WTC11 (cell line): ENCODE measurements at regions not wholly inside any gene's neighbourhood (a gene's known extent, or its start where the extent isn't known, plus 50 kb on each side); places are given as distances from the start of the nearest gene placed in this dataset.
A peak's percentile ranks its signal among the peaks of the same experiment; 100 is the strongest.
"Not testable (repeated sequence)": the region's sequence is repeated elsewhere in the genome, so short reads cannot be mapped to it uniquely, and the experiment has no call there.

Source experiments
- ATAC-seq: fragments of 200-7000 bp; cut with Tn5 transposase; 2 replicates; pipeline ENCODE4 v1.10.0; 2021; ENCODE audit warnings: mild to moderate bottlenecking, moderate library complexity
- CTCF ChIA-PET: fragments of 300-600 bp; sonication (Branson Sonifier 250); formaldehyde crosslinking; loops from one replicate; lab custom pipeline; 2021; ENCODE audit warnings: antibody characterized with exemption; lab: Charles Lee
- POLR2A ChIA-PET: fragments of 350-600 bp; sonication (Branson Sonifier 250); formaldehyde crosslinking; loops from one replicate; lab custom pipeline; 2021; ENCODE audit warnings: antibody characterized with exemption; lab: Charles Lee
- DNase-seq: peaks from one replicate; pipeline ENCODE4 v3.0.0; 2021; ENCODE audit warnings: low spot score
- H3K27ac Mint-ChIP-seq: 2 replicates; pipeline ENCODE4 v1.8.0; 2021; ENCODE audit warnings: mixed read lengths
- H3K27me3 Mint-ChIP-seq: 2 replicates; pipeline ENCODE4 v1.8.0; 2021; ENCODE audit warnings: low read depth, mild to moderate bottlenecking, moderate library complexity, mixed read lengths
- H3K36me3 Mint-ChIP-seq: 2 replicates; pipeline ENCODE4 v1.8.0; 2021; ENCODE audit warnings: mixed read lengths
- H3K4me1 Mint-ChIP-seq: 2 replicates; pipeline ENCODE4 v1.8.0; 2022; ENCODE audit warnings: mixed read lengths
- H3K4me3 Mint-ChIP-seq: 2 replicates; pipeline ENCODE4 v1.8.0; 2021; ENCODE audit warnings: mild to moderate bottlenecking, moderate library complexity, mixed read lengths
- H3K9me3 Mint-ChIP-seq: 2 replicates; pipeline ENCODE4 v1.8.0; 2021; ENCODE audit warnings: mixed read lengths
- CTCF ChIP-seq: fragments of 200-600 bp; IDR thresholded peaks from 2 replicates; pipeline ENCODE4 v1.8.0; 2022; ENCODE audit warnings: antibody characterized with exemption
- ETV6 ChIP-seq: sonication (generic); formaldehyde crosslinking; IDR thresholded peaks from 2 replicates; pipeline ENCODE4 v1.8.1; 2022; ENCODE audit warnings: mild to moderate bottlenecking, missing genetic modification reagents
- FOXP4 ChIP-seq: sonication (generic); formaldehyde crosslinking; IDR thresholded peaks from 2 replicates; pipeline ENCODE4 v1.8.0; 2022; ENCODE audit warnings: mild to moderate bottlenecking, missing genetic modification reagents
- PRDM15 ChIP-seq: sonication (generic); formaldehyde crosslinking; IDR thresholded peaks from 2 replicates; pipeline ENCODE4 v1.8.0; 2022; ENCODE audit warnings: missing genetic modification reagents
- ZNF121 ChIP-seq: sonication (generic); formaldehyde crosslinking; IDR thresholded peaks from 2 replicates; pipeline ENCODE4 v1.8.0; 2023; ENCODE audit warnings: missing genetic modification reagents
- TF ChIP-seq, protein P1 (sequence below): sonication (generic); formaldehyde crosslinking; IDR thresholded peaks from 2 replicates; pipeline ENCODE4 v1.8.1; 2023; ENCODE audit warnings: mild to moderate bottlenecking, moderate library complexity, missing genetic modification reagents

DNA sequence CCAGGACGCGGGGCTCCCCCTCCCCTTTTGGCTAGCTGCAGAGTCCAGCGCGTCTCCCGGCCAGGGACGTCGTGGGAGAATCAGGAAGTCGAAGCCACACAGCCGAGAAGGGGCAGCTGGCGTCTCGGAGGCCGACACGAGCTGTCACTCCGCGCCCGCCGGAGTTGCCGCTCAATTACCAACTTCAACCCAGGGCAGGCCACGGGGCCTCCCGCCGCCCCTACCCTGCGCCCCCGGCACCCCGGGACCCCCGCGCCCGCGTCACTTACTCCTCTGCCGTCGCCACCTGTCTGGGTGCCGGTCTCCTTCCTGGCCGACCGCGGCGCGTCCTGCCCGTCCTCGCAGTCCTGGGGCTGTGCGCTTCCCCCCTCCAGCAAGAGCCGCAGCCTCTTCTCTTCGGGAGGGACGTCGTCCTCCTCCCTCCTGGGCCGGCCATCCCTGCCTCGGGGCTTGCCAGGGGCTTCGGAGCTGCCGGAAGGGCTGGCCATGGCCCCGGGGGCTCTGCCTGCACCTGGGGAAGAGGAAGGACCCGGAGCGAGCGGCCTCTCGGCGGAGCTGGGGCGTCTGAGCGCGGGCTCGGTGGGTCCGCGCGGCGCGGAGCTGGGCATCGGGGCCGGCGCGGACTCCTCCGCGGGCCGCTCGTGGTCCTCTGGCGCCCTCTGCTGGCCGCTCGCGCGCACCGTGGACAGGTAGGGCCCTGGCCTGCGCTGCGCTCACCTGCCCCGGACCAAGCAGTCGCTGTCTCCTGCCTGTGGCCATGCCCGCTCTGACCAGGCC is 65.6 kb upstream of the CLEC6A start:
- H3K9me3 Mint-ChIP-seq, POLR2A ChIA-PET, H3K27ac Mint-ChIP-seq, H3K36me3 Mint-ChIP-seq: not testable (repeated sequence)
- peak; percentile 100 for ATAC-seq
- peak overlapping the region; percentile 70 for H3K4me3 Mint-ChIP-seq
- H3K27me3 Mint-ChIP-seq, result peaks cover 28% of the 10 kb centered on the region
- CTCF ChIA-PET, result interaction anchor here (0.6 to 1.6 kb wide), 17 partner anchors 11 to 1973 kb away, joined by 3 to 9 read pairs (median 3); no protein-coding TSS in a partner anchor
- DNase-seq, result peak; percentile 92
- H3K4me1 Mint-ChIP-seq, result peaks cover 21% of the 10 kb centered on the region
- TF ChIP-seq ETV6 (0 out of 2 replicates have a peak, but pooled peaks have one; percentile 18), PRDM15 (peak; percentile 56; the same call in 1 of the 2 replicates), CTCF (peak; percentile 91), ZNF121 (CRISPR knock-in tag) (peak; percentile 99), FOXP4 (CRISPR knock-in tag) (0 out of 2 replicates have a peak, but pooled peaks have one; percentile 27)
- TF ChIP-seq, protein P1, sequence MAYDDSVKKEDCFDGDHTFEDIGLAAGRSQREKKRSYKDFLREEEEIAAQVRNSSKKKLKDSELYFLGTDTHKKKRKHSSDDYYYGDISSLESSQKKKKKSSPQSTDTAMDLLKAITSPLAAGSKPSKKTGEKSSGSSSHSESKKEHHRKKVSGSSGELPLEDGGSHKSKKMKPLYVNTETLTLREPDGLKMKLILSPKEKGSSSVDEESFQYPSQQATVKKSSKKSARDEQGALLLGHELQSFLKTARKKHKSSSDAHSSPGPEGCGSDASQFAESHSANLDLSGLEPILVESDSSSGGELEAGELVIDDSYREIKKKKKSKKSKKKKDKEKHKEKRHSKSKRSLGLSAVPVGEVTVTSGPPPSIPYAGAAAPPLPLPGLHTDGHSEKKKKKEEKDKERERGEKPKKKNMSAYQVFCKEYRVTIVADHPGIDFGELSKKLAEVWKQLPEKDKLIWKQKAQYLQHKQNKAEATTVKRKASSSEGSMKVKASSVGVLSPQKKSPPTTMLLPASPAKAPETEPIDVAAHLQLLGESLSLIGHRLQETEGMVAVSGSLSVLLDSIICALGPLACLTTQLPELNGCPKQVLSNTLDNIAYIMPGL, result 0 out of 2 replicates have a peak, but pooled peaks have one; percentile 74

- H3K27ac Mint-ChIP-seq, POLR2A ChIA-PET, H3K36me3 Mint-ChIP-seq: not testable (repeated sequence)
- Mint-ChIP-seq H3K27me3 (peaks cover 36% of the 10 kb centered on the region), H3K4me3 (peak overlapping the region; percentile 68)
- ATAC-seq (peak; percentile 98), DNase-seq (peak; percentile 71)
- TF ChIP-seq CTCF, result peak; percentile 49
- TF ChIP-seq, protein P1, result peak; percentile 57; the same call in 1 of the 2 replicates
- TF ChIP-seq, all 79 proteins: peak for 2; not testable (repeated sequence) for 77
- H3K9me3 Mint-ChIP-seq, result not testable (repeated sequence)
- CTCF ChIA-PET, result interaction anchor here (1.0 kb wide), 1 partner anchor 57 kb away, joined by 3 read pairs; no protein-coding TSS in a partner anchor
- H3K4me1 Mint-ChIP-seq, result peaks cover 57% of the 10 kb centered on the region
Measured at GRCh38 chr12:8396225-8397071, 59.3 kb upstream of the CLEC6A start.

DNA sequence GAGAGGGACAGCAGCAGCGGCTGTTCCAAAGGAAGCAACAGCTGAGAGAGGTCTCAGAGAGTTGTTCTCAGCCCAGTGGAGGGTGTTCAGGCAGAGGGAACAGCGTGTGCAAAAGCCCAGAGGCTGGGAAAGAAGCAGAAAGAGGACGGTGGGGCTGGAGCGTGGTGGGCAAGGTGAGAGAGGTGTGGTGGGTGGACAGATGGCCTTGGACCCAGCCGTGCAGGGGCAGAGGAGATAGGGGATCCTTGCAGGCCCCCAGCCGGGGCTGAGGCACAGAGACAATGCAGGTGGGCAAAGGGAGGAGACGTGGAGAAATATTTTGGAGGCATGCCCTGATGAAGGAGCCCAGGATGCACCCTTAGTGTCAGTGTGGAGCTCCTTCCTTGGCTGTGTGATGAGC is 58.4 kb upstream of the CLEC6A start:
- H3K4me3 Mint-ChIP-seq, CTCF ChIA-PET, H3K36me3 Mint-ChIP-seq, H3K27ac Mint-ChIP-seq, POLR2A ChIA-PET, DNase-seq, H3K9me3 Mint-ChIP-seq, ATAC-seq: not testable (repeated sequence)
- Mint-ChIP-seq H3K4me1 (peaks cover 55% of the 10 kb centered on the region), H3K27me3 (peaks cover 31% of the 10 kb centered on the region)

- not testable (repeated sequence) for DNase-seq
- H3K4me1 Mint-ChIP-seq, result peaks cover 42% of the 10 kb centered on the region
Measured at GRCh38 chr12:8399496-8400034, 56.2 kb upstream of the CLEC6A start.

GRCh38 chr12:8403834-8404233 is 51.9 kb upstream of the CLEC6A start:
- H3K36me3 Mint-ChIP-seq, result peaks cover 14% of the 10 kb centered on the region
- H3K9me3 Mint-ChIP-seq, result peaks cover 14% of the 10 kb centered on the region
- H3K4me1 Mint-ChIP-seq, result peaks cover 27% of the 10 kb centered on the region
- H3K4me3 Mint-ChIP-seq, DNase-seq, POLR2A ChIA-PET, ATAC-seq, H3K27ac Mint-ChIP-seq, CTCF ChIA-PET: not testable (repeated sequence)
- peaks cover 13% of the 10 kb centered on the region for H3K27me3 Mint-ChIP-seq

More at GRCh38 chr12:8399496-8400034, 56.2 kb upstream of the CLEC6A start:
- CTCF ChIA-PET, POLR2A ChIA-PET, H3K4me3 Mint-ChIP-seq, ATAC-seq, H3K27ac Mint-ChIP-seq, H3K36me3 Mint-ChIP-seq, H3K9me3 Mint-ChIP-seq: not testable (repeated sequence)
- H3K27me3 Mint-ChIP-seq, result peaks cover 28% of the 10 kb centered on the region
